WI38 (cell line): ENCODE measurements at regions not wholly inside any gene's neighbourhood (a gene's known extent, or its start where the extent isn't known, plus 50 kb on each side); places are given as distances from the start of the nearest gene placed in this dataset.
"Not testable (repeated sequence)": the region's sequence is repeated elsewhere in the genome, so short reads cannot be mapped to it uniquely, and the experiment has no call there.

ENCODE experiments used
- H3K4me3 ChIP-seq: 2 replicates; pipeline ENCODE4 v1.5.1; 2011; ENCODE audit warnings: low read depth, mild to moderate bottlenecking, control low read depth, low read length
- TF ChIP-seq, protein P1 (sequence below): IDR thresholded peaks from 2 replicates; pipeline ENCODE4 v1.5.1; 2012; ENCODE audit warnings: low read depth, mild to moderate bottlenecking, control low read depth, low read length

GRCh38 chr10:94123258-94123995 lies 129.7 kb downstream of the PLCE1 start:
- TF ChIP-seq, protein P1, sequence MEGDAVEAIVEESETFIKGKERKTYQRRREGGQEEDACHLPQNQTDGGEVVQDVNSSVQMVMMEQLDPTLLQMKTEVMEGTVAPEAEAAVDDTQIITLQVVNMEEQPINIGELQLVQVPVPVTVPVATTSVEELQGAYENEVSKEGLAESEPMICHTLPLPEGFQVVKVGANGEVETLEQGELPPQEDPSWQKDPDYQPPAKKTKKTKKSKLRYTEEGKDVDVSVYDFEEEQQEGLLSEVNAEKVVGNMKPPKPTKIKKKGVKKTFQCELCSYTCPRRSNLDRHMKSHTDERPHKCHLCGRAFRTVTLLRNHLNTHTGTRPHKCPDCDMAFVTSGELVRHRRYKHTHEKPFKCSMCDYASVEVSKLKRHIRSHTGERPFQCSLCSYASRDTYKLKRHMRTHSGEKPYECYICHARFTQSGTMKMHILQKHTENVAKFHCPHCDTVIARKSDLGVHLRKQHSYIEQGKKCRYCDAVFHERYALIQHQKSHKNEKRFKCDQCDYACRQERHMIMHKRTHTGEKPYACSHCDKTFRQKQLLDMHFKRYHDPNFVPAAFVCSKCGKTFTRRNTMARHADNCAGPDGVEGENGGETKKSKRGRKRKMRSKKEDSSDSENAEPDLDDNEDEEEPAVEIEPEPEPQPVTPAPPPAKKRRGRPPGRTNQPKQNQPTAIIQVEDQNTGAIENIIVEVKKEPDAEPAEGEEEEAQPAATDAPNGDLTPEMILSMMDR = no peak

DNA sequence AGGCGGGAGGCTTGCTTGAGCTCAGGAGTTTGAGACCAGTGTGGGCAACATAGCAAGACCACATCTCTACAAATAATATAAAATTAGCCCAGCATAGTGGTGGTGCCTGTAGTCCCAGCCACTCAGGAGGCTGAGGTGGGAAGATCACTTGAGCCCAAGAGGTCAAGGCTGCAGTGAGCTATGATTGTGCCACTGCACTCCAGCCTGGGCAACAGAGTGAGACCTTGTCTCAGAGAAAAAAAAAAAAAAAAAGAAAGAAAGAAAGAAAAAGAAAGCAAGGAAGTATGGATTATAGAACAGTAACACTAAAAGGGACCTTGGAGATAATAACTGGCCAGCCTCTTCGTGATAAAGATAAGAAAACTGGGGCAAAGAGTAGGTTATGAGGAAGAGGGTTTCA lies 130.4 kb downstream of the PLCE1 start:
- H3K4me3 ChIP-seq = not testable (repeated sequence)

More at GRCh38 chr10:94123258-94123995, 129.7 kb downstream of the PLCE1 start:
- no peak overlapping the region for H3K4me3 ChIP-seq

DNA sequence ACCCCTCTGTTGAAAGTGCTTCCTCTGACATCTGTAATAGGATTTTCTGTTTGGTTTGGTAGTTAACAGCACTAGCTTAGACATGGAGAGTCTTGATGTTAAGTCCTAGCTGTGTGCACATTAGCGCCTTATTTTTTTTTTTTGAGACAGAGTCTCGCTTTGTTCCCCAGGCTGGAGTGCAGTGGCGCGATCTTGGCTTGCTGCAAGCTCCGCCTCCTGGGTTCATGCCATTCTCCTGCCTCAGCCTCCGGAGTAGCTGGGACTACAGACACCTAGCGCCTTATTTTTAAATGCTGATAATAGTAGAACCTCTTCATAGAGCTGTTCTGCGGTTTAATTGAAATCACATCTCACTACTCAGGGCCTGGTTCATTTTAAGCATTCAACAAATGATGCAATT lies 131.5 kb downstream of the PLCE1 start:
- not testable (repeated sequence) for H3K4me3 ChIP-seq

DNA sequence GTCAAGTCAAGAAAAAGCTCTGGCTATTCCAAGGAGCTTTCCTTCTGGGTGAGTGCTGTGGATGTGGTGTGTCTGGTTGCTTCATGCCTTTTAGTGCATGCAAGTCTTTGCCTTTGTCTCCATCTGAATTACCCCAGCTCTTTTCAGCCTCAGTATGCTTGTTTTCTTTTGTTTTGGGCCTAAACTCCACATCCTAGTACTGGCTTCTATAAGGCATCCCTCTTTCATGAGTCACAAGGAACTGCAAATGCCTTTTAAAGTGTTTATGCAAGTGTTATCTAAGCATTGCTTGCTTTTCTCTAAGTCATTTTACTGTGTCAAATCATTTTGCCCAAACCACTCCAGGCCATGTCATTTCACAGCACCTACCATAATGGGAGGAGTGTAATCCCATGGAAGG lies 132.1 kb downstream of the PLCE1 start:
- TF ChIP-seq, protein P1 = no peak
- no peak overlapping the region for H3K4me3 ChIP-seq

DNA sequence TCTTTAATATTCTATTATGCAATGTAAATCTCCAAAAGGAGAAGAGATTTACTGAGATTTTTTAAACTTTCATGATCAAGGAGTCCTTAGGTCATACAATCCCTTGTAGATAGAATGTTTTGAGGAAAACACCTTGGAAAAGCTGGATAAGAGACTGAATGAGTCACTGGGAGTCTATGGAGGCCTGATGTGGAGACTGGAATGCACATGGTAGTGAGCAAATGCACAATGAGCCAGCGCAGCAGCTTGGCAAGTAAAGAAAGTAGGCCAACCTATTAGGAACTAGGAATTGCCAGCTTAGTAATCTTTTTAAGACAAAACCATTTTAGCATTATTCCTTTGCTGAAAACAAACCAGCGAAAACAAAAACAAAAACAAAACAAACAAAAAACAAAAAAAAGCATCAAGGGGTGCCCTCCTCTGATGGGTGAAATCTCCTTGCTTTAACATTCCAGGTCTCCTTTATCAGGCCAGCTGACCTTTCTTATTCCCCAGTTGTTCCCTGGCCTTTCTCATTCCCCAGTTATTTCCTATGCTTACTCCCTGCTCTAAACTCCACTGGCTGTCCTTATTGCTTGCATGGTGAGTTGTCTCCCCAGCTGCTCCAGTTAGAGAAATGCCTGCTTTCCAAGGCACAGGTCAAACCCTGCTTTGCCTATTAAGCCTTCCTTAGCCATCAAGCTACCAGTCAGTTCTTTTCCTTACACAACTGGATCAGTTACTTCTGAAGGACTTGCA lies 135.8 kb downstream of the PLCE1 start:
- H3K4me3 ChIP-seq = no peak overlapping the region
- TF ChIP-seq, protein P1 = no peak

DNA sequence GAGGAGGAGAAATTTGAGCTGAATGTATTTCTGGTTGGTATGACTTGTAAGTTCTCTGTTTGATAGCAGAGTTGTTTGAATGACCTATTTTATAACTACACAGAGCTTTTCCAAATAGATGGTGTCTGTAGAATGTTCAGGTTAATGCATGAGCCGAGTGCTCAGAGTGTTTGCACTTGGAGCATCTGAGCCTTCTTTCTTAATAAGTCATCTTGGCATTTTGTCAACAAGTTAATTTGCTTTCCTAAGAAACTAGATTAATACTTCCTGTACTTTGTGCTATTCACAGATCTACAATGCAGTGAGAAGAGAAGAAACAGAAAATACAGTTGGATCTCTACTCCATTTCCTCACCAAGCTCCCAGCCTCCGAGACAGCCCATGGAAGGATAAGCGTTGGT lies 138.2 kb downstream of the PLCE1 start:
- TF ChIP-seq, protein P1 = no peak

GRCh38 chr10:94133239-94133638 lies 139.5 kb downstream of the PLCE1 start:
- TF ChIP-seq, protein P1 = no peak
- no peak overlapping the region for H3K4me3 ChIP-seq

More for the DNA sequence above, 138.2 kb downstream of the PLCE1 start:
- H3K4me3 ChIP-seq = no peak overlapping the region

GRCh38 chr10:94137747-94138146 lies 144.0 kb downstream of the PLCE1 start:
- TF ChIP-seq, protein P1 = no peak
- H3K4me3 ChIP-seq = no peak overlapping the region
